GM20000 (cell line): ENCODE measurements at regions not wholly inside any gene's neighbourhood (a gene's known extent, or its start where the extent isn't known, plus 50 kb on each side); places are given as distances from the start of the nearest gene placed in this dataset.

Experiments
- DNase-seq: peaks from one replicate; pipeline ENCODE4 v3.0.0; 2012; ENCODE audit warnings: low spot score
- TF ChIP-seq, protein P1 (sequence below): IDR thresholded peaks from 2 replicates; pipeline ENCODE4 v1.5.1; 2012; ENCODE audit warnings: mild to moderate bottlenecking, control low read depth; ENCODE audit errors: extremely low read depth, missing control alignments

DNA sequence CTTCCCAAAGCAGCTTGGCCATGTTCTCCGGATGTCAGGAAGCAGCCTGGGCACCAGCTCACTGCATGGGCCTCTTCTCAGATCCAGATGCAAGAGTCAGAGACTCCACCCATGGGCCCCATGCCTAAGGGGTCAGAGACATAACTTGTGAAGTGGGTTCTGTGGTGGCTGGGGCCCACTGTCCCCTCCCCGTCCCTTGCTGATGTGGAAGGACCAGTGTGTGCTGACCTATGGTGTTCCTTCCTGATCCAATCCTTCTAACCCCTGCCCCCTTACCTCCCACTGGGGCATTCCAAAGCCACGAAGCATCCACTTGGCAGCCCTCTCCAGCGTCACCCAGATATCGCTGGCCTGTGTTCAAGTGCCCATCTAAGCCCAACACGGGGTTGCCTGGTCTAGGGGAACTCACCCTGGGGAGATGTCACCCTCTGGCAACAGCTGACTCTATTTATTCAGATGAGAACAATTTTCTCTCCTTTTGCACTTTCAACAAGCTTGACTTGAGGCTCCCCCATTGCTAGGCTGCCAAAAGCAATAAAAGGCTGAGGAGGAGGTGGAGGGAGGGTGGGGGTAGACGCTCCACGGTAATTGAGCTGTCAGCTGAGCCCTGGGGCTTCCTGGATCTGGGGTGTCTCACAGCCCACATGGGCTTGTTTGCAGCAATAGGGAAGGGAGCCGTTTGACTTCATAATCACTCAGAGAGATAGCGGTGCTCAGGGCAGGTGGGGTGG, 158.5 kb downstream of the ADAMTS15 start:
- DNase-seq, result no peak
- TF ChIP-seq, protein P1, sequence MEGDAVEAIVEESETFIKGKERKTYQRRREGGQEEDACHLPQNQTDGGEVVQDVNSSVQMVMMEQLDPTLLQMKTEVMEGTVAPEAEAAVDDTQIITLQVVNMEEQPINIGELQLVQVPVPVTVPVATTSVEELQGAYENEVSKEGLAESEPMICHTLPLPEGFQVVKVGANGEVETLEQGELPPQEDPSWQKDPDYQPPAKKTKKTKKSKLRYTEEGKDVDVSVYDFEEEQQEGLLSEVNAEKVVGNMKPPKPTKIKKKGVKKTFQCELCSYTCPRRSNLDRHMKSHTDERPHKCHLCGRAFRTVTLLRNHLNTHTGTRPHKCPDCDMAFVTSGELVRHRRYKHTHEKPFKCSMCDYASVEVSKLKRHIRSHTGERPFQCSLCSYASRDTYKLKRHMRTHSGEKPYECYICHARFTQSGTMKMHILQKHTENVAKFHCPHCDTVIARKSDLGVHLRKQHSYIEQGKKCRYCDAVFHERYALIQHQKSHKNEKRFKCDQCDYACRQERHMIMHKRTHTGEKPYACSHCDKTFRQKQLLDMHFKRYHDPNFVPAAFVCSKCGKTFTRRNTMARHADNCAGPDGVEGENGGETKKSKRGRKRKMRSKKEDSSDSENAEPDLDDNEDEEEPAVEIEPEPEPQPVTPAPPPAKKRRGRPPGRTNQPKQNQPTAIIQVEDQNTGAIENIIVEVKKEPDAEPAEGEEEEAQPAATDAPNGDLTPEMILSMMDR, result no peak

DNA sequence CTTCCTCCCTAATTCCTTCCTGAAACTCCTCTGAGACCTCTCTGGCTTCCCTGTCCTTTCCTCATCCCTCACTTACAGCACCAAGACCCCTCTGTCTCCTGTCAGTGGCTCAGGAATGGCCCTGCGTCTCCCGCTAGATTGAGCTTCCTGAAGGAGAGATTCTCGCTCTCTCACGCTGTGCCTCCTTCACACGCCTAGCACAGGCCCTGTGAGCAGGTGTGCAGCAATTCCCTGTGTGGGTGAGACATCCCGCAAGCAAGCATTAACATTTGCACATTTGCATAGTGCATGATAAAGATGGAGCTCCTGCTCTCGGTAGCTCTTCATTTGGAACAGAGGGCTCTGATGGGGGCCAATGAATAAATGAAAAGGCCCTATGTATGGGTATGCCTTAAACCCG, 159.8 kb downstream of the ADAMTS15 start:
- DNase-seq, result no peak
- TF ChIP-seq, protein P1, result no peak

DNA sequence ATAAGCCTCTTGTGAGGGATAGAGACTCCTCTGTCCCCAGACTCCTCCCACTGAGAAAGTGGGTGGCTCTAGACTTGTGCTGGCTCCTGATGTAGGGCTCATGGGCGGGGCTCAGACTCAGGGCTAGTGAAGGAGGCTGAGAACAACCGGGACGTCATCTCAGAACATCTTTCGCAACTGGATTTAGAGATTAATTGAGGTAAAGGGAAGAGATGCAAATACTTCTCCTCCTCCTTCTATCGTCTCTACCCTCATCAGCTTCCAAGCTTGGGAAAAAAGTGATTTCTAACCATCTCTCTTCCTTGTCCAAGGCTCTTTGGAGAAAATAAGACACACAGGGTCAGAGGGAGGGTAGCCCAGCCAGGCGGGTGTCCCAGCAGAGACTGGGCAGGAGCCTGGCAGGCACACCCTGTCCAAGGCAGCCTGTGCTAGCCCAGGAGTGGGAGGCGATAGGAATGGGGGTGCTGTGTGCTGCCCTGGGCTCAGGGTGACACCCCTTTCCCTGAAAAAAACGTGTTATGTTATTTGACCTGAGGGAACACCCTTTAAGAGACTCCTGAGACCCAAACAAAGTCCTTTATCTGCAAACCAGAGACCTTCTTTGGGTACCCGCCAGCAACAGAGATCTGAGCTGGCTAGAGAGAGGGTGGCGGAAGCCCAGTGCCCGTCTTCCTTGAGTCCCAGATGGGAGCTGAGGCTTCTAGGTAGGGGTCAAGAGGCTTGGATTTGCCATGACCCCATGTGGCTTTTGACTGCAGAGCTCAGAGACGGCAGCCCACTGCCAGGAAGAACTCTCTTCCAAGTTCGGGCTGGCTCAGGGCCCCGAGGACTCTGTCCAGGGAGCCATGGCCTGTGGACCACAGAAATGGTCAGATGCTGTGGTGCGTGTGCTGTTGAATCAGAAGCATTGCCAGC, 160.9 kb downstream of the ADAMTS15 start:
- DNase-seq, result no peak
- TF ChIP-seq, protein P1, result no peak

DNA sequence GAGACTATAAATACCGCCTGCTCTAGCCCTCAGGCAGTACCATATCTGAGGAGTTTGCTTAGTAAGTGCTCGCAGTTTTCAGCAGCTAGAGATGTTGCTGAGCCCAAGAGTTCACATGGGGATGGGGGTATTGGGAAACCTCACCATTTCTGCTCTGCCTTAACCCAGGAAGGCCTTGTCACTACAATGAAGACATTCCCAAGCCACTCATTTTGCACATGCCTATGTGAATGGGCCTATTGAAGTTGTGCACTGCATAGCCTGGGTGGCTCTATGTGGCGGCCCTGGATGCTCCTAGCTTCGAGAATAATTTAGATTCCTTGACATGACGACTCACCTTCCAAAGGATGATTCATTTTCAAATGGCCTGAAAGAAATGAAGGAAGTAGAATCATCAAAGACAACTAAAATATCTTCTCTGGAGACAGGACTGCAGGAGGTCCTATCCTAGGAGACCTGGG, 163.4 kb downstream of the ADAMTS15 start:
- TF ChIP-seq, protein P1, result no peak
- no peak for DNase-seq

DNA sequence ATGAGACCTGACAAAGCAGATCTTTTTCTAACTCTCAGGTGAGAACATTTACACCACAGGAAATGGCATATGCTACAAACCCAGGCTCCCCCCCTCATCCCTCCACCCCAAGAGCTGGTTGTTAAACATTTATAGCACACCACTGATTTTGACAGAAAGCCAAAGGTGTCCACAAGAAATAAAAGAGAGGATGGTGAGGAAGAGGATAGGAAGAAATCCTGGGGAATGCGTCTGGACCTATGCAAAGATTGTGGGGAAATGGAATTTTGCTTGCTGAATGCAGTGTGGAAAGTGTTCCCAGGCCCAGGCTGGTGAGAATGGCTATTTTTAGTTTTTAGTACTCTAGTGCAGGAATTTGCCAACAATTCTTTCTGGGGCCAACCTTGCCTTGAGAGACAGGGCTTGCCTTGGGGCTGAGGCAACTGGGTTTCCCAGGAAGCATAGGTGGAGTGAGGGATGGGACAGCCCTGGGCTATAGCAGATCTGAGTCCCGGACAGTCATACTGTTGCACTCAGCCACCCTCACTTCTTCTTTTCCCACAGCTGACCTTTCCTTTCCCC, 163.9 kb downstream of the ADAMTS15 start:
- DNase-seq, result no peak
- TF ChIP-seq, protein P1, result no peak

DNA sequence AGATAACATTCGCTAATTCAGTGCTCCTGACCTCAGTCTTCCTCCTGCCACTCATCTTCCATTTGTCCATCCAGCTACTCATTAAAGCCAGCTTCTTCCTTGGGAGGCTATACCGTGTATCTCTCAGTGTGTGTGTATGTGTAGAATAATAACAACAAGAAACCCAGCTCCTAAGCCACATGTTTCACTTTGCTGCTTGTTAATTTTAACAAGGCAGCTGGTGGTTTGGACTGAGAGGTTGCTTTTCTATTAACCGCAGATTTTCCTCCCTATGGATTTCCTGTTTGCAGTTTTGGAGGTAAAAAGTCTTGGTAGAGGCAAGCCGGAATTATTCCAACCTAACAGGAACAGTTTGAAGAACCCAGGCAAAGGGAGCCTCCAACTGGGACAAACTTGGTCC, 165.0 kb downstream of the ADAMTS15 start:
- no peak for DNase-seq
- TF ChIP-seq, protein P1, result no peak

DNA sequence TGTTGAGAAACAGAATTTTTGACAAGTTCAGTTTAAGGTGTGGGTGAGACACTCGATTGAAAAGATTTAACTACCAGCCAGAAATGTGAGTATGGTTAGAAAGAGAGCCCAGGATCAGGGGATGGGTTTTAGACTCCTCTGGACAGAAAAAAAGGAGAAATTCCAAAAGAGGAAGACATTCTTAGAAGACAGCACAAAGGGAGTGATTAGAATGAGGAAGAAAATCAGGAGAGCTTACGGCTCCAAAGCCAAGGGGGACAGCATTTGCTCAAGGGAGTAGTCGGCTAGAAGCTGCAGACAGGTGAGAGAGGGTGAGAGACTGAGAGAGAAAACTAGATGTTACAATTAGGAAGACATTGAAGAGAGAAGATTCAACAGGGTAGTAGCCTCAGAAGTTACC, 166.1 kb downstream of the ADAMTS15 start:
- TF ChIP-seq, protein P1, result no peak
- DNase-seq, result no peak
